Erythroblast (primary cell): ENCODE measurements at regions not wholly inside any gene's neighbourhood (a gene's known extent, or its start where the extent isn't known, plus 50 kb on each side); places are given as distances from the start of the nearest gene placed in this dataset.

Experiments used
- GATA1 ChIP-seq: IDR thresholded peaks from 2 replicates; pipeline ENCODE4 v1.6.1; 2011; ENCODE audit warnings: low read depth, mild to moderate bottlenecking, control low read depth, low read length, moderate library complexity
- POLR2A ChIP-seq: IDR thresholded peaks from 2 replicates; pipeline ENCODE4 v1.6.1; 2011; ENCODE audit warnings: mild to moderate bottlenecking, low read length

DNA sequence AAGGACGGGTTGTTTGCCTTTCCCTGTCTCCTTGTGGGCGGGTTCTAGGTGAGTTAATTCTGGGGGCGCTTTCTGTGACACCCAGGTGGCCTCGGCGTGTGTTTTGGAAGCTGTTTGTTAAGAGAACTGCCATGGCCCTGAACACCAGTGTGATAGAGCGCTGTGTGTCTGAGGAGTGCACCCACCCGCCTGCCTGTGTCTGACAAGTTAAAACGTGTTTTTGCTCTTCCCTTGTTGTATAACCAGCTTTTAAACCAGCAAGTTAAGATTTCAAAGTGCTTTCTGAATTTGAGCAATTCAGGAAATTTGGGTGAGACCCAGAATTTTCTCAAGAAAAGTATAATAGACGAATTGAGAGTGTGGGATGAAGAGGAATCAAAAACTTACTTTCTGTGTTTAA, 55.2 kb upstream of the HGFAC start:
- TF ChIP-seq POLR2A = no peak
- no peak for TF ChIP-seq GATA1
